ENCODE measurements at regions not wholly inside any gene's neighbourhood (a gene's known extent, or its start where the extent isn't known, plus 50 kb on each side); places are given as distances from the start of the nearest gene placed in this dataset.

- TF ChIP-seq, protein P1, sequence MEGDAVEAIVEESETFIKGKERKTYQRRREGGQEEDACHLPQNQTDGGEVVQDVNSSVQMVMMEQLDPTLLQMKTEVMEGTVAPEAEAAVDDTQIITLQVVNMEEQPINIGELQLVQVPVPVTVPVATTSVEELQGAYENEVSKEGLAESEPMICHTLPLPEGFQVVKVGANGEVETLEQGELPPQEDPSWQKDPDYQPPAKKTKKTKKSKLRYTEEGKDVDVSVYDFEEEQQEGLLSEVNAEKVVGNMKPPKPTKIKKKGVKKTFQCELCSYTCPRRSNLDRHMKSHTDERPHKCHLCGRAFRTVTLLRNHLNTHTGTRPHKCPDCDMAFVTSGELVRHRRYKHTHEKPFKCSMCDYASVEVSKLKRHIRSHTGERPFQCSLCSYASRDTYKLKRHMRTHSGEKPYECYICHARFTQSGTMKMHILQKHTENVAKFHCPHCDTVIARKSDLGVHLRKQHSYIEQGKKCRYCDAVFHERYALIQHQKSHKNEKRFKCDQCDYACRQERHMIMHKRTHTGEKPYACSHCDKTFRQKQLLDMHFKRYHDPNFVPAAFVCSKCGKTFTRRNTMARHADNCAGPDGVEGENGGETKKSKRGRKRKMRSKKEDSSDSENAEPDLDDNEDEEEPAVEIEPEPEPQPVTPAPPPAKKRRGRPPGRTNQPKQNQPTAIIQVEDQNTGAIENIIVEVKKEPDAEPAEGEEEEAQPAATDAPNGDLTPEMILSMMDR (conservative IDR thresholded peaks at IDR 0.05; ENCODE audit: low read depth, low read length): no peak
- TF ChIP-seq POLR2A (IDR thresholded peaks at IDR 0.05; ENCODE audit: low read depth, low read length): no peak
- no peak for TF ChIP-seq CHD1 (IDR thresholded peaks at IDR 0.05; ENCODE audit: low read depth, low read length)
- TF ChIP-seq MXI1 (IDR thresholded peaks at IDR 0.05; ENCODE audit: borderline replicate concordance, low read depth, low read length): no peak
Measured at GRCh38 chr18:34976123-34976522, 65.1 kb upstream of the MAPRE2 start.
